GM18508 (cell line): ENCODE measurements at regions not wholly inside any gene's neighbourhood (a gene's known extent, or its start where the extent isn't known, plus 50 kb on each side); places are given as distances from the start of the nearest gene placed in this dataset.

Experiments
- ATAC-seq: cut with Tn5 transposase; IDR thresholded peaks from one replicate; pipeline ENCODE4 v1.9.1; 2021; ENCODE audit warnings: moderate number of reproducible peaks; ENCODE audit not compliant: insufficient read depth, unreplicated experiment

DNA sequence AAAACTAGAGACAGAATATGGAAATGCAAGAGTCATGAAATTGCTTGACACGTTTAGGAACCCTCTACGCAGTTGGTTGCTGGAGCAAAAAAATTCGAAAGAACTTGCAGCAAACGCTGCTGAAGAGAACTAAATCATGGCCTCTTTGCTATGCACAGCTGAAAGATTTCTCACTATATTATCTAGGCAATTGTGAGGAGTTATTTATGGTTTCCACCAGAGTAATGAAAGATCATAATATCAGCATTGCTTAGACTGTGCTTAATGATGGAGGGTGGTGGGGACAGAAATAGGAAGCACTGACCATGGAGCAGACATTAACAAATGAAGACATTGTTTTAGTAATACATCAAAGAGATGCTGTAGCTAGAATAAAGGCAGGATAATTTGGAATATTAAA lies 593.4 kb upstream of the ZNF717 start:
- ATAC-seq = no peak

DNA sequence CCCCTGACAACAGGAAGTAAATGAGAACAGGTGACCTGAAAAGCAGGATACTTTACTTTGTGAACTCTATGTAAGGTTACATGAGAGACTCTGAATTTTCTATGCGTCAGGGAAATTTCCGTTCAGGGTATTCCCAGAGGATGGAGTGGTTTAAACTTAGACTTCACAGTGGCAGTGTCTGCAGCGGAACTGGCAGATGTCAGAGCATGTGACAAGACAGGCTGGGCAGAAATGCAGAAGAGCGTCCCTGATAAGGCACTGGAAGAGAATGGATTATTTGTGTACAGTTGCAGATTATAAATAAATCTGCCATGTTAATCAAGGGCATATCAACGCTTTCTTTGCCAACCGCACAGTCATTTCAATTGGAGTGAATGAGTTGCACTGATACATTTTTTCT lies 598.4 kb upstream of the ZNF717 start:
- ATAC-seq = no peak

DNA sequence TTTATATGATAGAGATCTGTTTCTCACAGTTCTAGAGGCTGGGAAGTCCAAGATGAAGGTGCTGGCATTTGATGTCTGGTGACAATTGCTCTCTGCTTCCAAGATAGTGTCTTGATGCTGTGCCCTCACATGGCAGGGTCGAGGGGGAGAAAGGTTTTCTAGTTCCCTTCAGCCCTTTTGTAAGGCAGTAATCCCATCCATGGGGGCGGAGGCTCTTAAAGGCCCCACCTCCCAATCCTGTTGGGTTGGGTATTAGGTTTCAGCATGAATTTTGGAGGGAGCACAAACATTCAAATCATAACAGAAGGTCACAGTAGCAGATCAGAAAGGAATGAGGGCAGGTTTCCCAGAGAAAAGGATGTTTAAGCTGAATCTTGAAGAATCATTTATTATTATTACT lies 601.7 kb upstream of the ZNF717 start:
- ATAC-seq = no peak

- no peak for ATAC-seq
Observed at GRCh38 chr3:76400141-76400540, 614.8 kb upstream of the ZNF717 start.

DNA sequence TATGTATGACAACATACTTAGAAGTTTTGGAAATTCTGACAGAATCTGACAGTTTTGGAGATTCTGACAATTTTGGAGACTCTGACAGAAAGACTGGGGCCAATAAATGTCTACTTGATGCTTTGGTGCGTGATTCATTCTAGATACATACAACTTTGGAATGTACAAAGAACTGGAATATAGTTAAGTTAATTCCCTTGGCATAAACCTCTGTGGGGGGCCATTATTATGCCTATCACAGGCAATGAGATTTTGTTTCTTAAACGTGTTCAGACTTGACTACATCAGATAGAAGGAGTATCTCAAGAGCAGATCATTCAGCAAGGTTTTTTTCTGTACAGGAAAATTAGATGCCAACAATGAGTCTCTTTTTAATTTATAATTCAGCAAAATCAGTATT lies 617.6 kb upstream of the ZNF717 start:
- ATAC-seq = no peak

GRCh38 chr3:76403556-76403955 lies 618.2 kb upstream of the ZNF717 start:
- ATAC-seq = no peak

GRCh38 chr3:76405196-76405595 lies 619.8 kb upstream of the ZNF717 start:
- no peak for ATAC-seq

- no peak for ATAC-seq
Observed at GRCh38 chr3:76410762-76411281, 625.5 kb upstream of the ZNF717 start.

DNA sequence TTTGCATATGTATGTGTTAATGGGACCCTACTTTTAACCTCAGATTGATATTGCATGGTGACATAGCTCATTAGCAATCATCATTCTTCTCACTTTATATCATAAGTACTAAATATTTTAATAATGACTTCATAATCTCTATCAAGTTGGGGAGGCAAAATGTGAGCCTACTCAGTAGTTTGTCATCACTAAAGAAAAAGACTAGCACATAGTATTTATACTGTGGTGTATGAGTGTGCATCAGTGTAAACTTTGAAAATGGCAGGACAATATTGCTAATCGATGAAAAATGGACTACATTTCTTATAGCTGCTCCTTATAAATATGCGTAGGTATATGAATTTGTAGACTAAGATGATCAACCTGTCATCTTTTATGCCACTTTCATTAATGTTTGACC lies 624.5 kb upstream of the ROBO2 start:
- no peak for ATAC-seq

DNA sequence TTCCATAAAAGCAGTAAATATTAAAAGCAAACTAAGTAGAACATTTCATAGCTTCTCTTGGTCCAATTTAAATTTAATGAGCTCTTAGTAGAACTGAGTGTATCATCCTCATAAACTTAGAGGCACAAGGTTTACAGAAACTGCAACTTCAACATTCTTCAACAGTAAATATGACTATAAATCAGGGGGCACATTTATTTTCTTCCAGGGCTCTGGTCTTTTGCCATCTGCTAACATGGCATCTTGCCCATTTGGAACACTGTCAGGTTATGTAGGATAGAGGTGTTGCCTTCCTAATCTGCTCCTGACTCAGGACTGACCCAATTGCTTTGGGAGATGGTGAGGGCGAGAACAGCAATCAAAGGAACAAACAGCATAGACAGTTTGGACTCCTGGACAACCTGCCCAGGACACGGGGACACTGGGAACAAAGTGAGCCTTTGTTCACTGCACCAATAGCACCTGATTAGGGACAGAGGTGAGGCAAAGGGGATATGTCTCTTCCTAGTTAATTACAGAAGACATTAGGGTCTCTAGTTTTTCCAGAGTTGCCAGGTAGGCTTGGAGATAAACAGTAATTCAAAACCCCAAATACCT lies 610.2 kb upstream of the ROBO2 start:
- no peak for ATAC-seq

- no peak for ATAC-seq
Observed at GRCh38 chr3:76432396-76432795, 607.5 kb upstream of the ROBO2 start.

GRCh38 chr3:76436894-76437293 lies 603.0 kb upstream of the ROBO2 start:
- ATAC-seq = no peak

DNA sequence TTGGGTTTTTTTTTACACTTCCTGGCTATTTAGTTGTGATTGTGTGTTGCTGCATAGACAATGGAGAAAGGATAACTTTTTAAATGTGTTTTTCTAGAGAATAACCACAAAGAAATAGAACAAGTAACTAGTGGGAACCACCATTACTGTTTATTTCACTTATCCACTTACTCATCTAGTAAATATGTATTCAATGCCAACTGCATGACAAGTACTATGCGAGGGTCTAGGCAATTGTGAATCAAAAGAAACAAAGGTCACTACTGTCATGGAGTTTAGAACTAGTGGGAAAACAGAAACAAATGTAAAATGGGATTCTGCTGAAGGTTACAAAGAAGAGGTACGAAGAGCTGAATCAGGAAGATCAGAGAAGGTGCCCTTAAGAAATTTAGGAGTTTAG lies 600.9 kb upstream of the ROBO2 start:
- ATAC-seq = no peak

GRCh38 chr3:76442374-76442915 lies 597.5 kb upstream of the ROBO2 start:
- ATAC-seq = no peak

DNA sequence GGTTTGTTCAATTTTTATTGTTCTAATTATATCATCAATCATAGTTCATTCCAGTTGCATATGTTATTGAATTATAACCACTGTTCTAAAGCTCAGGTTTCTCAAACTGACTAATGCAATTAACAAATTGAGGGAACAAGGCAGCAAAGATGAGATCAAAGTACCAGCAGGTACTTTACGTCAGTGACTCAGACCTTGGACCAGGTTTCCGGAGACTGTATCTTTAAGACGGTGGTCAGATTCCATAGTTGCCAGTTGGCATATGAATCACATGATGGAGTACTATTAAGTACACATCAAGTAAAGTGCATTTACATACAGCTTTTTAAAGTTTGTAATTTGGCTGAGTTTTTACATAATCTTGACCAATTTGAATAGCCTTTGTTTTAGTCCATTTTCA lies 583.6 kb upstream of the ROBO2 start:
- no peak for ATAC-seq

DNA sequence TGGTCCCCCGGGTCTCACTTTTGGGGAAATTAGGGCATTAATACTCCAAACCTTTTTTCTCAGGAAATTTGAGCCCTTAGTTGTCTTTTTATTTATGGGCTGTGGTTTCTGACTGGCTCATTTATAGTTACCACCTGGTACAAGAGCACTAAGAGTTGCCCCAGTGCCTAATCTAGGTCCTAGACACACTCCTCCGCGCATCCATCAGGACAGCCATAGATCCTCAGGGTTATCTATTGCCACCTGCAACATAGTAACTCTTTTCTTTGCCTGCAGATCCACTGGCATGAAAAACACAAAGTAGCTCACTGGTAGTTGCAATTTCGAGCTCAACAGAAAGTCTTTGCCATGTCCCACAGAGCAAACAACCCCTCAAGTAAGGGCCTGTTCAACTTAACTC lies 576.4 kb upstream of the ROBO2 start:
- no peak for ATAC-seq

- ATAC-seq = no peak
Observed at GRCh38 chr3:76470285-76470684, 569.6 kb upstream of the ROBO2 start.

- ATAC-seq = no peak
Observed at GRCh38 chr3:76474632-76475031, 565.3 kb upstream of the ROBO2 start.

DNA sequence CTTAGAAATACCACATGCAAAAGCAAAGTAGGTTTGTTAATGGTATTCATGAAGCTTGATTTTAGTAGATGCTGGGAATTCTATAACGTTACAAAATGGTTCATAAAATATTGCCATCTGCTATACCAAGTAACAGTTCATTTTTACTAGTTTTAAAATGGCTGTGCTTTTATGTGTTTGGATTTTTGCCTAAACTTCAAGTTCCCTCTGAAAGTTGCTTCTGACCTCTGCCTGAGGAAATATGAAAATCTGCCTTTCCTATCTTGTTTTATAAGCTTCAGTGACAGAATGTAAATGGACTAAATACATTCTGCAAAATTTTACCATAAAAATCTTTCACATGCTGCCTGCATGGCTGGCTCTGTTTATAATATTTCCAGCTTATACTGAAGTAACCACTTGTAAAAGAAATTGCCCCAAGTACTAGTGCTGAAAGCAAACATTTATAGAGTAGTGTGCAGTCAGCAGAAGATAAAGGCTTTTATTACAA lies 560.7 kb upstream of the ROBO2 start:
- ATAC-seq = no peak

DNA sequence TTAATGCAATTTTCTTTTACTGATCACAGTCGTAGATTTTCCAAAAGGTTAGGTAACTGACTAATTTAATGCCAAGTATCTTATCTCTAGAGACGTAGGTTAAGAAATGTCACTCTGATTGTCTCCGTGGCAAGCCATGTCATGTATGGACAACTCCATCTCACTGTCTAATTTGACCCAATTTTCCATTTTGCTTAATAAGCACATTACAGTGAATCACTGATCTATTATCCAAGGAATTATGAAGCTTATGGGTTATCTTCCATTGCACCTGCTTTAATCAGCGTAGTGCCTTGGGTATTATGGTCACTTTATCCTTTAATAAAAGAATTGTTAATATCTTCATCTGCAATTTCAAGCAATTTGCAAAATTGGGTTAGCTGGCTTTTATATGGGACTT lies 557.4 kb upstream of the ROBO2 start:
- no peak for ATAC-seq

- no peak for ATAC-seq
Observed at GRCh38 chr3:76487446-76487845, 552.5 kb upstream of the ROBO2 start.

DNA sequence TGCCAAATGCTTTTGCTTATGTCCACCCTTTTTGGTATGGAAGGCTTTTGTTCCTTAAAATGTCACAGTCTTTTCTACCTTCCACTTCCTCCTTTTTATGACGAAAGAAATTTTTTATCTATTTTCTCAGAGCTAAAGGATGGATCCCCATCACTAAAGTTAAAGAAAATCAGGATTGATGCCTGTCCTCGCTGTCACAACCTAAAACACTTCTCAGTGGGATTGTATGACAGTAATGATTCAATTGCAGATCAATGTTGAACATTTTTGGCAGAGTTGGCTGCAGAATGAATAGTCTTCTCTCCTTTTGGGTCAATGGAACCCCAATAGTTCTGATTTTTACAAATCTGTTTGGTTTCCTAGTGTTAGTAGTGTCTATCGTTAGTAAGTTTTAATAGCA lies 549.8 kb upstream of the ROBO2 start:
- no peak for ATAC-seq
